ENCODE measurements at regions not wholly inside any gene's neighbourhood (a gene's known extent, or its start where the extent isn't known, plus 50 kb on each side); places are given as distances from the start of the nearest gene placed in this dataset.

DNA sequence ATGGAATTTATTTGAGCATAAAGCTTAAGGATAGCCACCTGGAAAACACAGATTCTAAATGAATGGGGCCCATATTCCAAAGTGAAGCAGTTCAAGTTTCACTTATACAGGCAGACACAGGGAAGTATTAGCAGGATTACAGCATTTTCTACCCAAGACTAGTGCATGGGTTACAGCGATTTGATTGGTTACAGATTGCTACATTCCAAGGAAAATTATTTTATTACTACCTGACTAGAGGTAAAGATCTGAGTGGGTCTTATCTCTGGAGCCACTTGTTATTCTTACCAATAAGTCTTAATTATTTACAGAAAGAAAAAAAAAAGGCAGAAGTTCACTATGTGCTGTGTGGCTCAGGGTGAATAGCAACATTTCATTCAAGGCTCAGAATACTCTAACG lies 87.4 kb upstream of the ITGB1 start:
- Mint-ChIP-seq H3K27ac (ENCODE audit: unreplicated experiment) (no peak overlapping the region), H3K27me3 (ENCODE audit: insufficient read depth, unreplicated experiment) (no peaks in the 10 kb centered on the region), H3K4me1 (ENCODE audit: low read depth, unreplicated experiment) (no peaks in the 10 kb centered on the region), H3K9me3 (ENCODE audit: unreplicated experiment) (no peaks in the 10 kb centered on the region), H3K4me3 (ENCODE audit: unreplicated experiment) (no peak overlapping the region), H3K36me3 (ENCODE audit: insufficient read depth, unreplicated experiment) (peaks cover 5% of the 10 kb centered on the region)
- TF ChIP-seq, protein P1, sequence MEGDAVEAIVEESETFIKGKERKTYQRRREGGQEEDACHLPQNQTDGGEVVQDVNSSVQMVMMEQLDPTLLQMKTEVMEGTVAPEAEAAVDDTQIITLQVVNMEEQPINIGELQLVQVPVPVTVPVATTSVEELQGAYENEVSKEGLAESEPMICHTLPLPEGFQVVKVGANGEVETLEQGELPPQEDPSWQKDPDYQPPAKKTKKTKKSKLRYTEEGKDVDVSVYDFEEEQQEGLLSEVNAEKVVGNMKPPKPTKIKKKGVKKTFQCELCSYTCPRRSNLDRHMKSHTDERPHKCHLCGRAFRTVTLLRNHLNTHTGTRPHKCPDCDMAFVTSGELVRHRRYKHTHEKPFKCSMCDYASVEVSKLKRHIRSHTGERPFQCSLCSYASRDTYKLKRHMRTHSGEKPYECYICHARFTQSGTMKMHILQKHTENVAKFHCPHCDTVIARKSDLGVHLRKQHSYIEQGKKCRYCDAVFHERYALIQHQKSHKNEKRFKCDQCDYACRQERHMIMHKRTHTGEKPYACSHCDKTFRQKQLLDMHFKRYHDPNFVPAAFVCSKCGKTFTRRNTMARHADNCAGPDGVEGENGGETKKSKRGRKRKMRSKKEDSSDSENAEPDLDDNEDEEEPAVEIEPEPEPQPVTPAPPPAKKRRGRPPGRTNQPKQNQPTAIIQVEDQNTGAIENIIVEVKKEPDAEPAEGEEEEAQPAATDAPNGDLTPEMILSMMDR (IDR thresholded peaks at IDR 0.05; ENCODE audit: insufficient read depth in 1 of 2, low read depth in 1 of 2, low read length in 1 of 2, severe bottlenecking in 1 of 2, unreplicated experiment in 1 of 2): no peak
- no peak for DNase-seq
- H3K4me3 ChIP-seq (ENCODE audit: low read depth, low read length): no peak overlapping the region
- intact Hi-C loops (cut with micrococcal nuclease; ENCODE audit: unreplicated experiment): no loop called here
- no peaks in the 10 kb centered on the region for H3K4me1 ChIP-seq
- H3K27me3 ChIP-seq (replicated peaks; ENCODE audit: control insufficient read depth, insufficient read depth, low read length): no peaks in the 10 kb centered on the region
- BruUV-seq (replicated peaks): no TSS peak
- no peaks in the 10 kb centered on the region for H3K9me3 ChIP-seq
- H3K36me3 ChIP-seq (ENCODE audit: control insufficient read depth, insufficient read depth, low read length): no peaks in the 10 kb centered on the region
- POLR2A ChIA-PET: no interaction called here
- CTCF ChIA-PET: no interaction called here

DNA sequence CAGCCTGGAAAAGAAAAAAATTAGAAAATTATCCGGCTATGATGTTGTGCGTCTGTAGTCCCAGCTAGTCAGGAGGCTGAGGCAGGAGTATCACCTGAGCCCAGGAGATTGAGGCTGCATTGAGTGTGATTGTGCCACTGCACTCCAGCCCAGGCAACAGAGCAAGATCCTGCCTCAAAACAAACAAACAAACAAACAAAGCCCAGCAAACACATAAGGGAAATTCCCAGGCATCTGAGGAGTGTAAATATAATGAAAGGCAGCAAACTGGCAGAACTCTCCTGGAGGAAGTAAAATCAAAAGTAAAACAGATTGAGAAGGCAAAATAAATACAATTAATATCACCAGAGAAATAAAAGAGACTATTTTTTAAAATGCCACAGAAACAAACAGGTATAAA lies 84.5 kb upstream of the ITGB1 start:
- H3K4me3 Mint-ChIP-seq (ENCODE audit: unreplicated experiment): no peak overlapping the region
- H3K36me3 Mint-ChIP-seq (ENCODE audit: insufficient read depth, unreplicated experiment): peaks cover 5% of the 10 kb centered on the region
- no peaks in the 10 kb centered on the region for H3K4me1 ChIP-seq
- H3K36me3 ChIP-seq (ENCODE audit: control insufficient read depth, insufficient read depth, low read length): no peaks in the 10 kb centered on the region
- POLR2A ChIA-PET: no interaction called here
- no TSS peak for BruUV-seq (replicated peaks)
- CTCF ChIA-PET: no interaction called here
- no peaks in the 10 kb centered on the region for H3K9me3 ChIP-seq
- no peak overlapping the region for H3K27ac Mint-ChIP-seq (ENCODE audit: unreplicated experiment)
- H3K27me3 ChIP-seq (replicated peaks; ENCODE audit: control insufficient read depth, insufficient read depth, low read length): no peaks in the 10 kb centered on the region
- intact Hi-C loops (cut with micrococcal nuclease; ENCODE audit: unreplicated experiment): no loop called here
- TF ChIP-seq, protein P1 (IDR thresholded peaks at IDR 0.05; ENCODE audit: insufficient read depth in 1 of 2, low read depth in 1 of 2, low read length in 1 of 2, severe bottlenecking in 1 of 2, unreplicated experiment in 1 of 2): no peak
- H3K9me3 Mint-ChIP-seq (ENCODE audit: unreplicated experiment): no peaks in the 10 kb centered on the region
- DNase-seq: no peak
- H3K4me3 ChIP-seq (ENCODE audit: low read depth, low read length): no peak overlapping the region
- H3K4me1 Mint-ChIP-seq (ENCODE audit: low read depth, unreplicated experiment): no peaks in the 10 kb centered on the region
- H3K27me3 Mint-ChIP-seq (ENCODE audit: insufficient read depth, unreplicated experiment): no peaks in the 10 kb centered on the region

DNA sequence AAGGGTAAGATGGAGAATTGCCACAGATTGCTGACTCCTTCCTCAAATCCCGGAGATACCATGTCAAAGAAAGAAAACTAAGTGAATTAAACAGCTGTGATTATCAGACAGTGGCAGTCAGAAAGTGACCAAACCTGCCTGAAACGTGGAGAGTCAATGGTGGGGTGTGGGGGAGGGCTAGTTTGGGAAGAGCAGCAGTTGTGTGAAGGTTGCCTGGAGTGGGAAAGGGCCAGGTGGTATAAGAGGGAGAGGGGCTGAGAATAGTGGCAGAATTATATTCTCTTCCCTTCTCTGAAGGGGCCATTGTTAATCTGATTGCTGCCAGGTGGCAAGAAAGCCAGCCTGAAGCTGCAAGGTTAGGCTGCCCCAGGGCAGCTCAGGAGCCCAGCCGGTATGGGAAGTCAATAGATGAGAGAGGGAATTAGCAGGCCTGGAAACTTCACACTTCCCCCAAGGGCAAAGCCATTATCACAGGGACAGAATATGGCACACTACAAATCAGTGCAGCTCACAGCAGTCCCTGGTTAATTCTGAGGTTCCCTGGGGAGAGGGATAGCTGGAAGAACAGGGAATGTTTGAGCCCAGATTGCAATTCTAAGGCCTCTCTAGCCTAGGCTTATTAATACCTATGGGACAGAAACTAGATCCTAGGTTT lies 83.9 kb upstream of the ITGB1 start:
- H3K4me1 ChIP-seq: no peaks in the 10 kb centered on the region
- Mint-ChIP-seq H3K27ac (ENCODE audit: unreplicated experiment) (no peak overlapping the region), H3K4me1 (ENCODE audit: low read depth, unreplicated experiment) (no peaks in the 10 kb centered on the region), H3K4me3 (ENCODE audit: unreplicated experiment) (no peak overlapping the region), H3K9me3 (ENCODE audit: unreplicated experiment) (no peaks in the 10 kb centered on the region), H3K27me3 (ENCODE audit: insufficient read depth, unreplicated experiment) (no peaks in the 10 kb centered on the region), H3K36me3 (ENCODE audit: insufficient read depth, unreplicated experiment) (peaks cover 5% of the 10 kb centered on the region)
- no TSS peak for BruUV-seq (replicated peaks)
- no peak overlapping the region for H3K4me3 ChIP-seq (ENCODE audit: low read depth, low read length)
- no peaks in the 10 kb centered on the region for H3K9me3 ChIP-seq
- TF ChIP-seq, protein P1 (IDR thresholded peaks at IDR 0.05; ENCODE audit: insufficient read depth in 1 of 2, low read depth in 1 of 2, low read length in 1 of 2, severe bottlenecking in 1 of 2, unreplicated experiment in 1 of 2): no peak
- ChIA-PET CTCF (no interaction called here), POLR2A (no interaction called here)
- no peaks in the 10 kb centered on the region for H3K36me3 ChIP-seq (ENCODE audit: control insufficient read depth, insufficient read depth, low read length)
- no peaks in the 10 kb centered on the region for H3K27me3 ChIP-seq (replicated peaks; ENCODE audit: control insufficient read depth, insufficient read depth, low read length)
- DNase-seq: no peak
- intact Hi-C loops (cut with micrococcal nuclease; ENCODE audit: unreplicated experiment): no loop called here
